K562 (cell line): ENCODE measurements at regions not wholly inside any gene's neighbourhood (a gene's known extent, or its start where the extent isn't known, plus 50 kb on each side); places are given as distances from the start of the nearest gene placed in this dataset.
A peak's percentile ranks its signal among the peaks of the same experiment; 100 is the strongest.

Experiments
- AFF4 ChIP-seq: sonication (generic); formaldehyde crosslinking; IDR thresholded peaks from 2 replicates; pipeline ENCODE4 v1.8.0; 2023; ENCODE audit warnings: mild to moderate bottlenecking, missing genetic modification reagents
- ESRRA ChIP-seq: fragments of 450-650 bp; IDR thresholded peaks from 2 replicates; pipeline ENCODE4 v1.6.1; 2014; ENCODE audit warnings: low read depth, mild to moderate bottlenecking, moderate library complexity, borderline replicate concordance
- HDAC3 ChIP-seq: fragments of 450-650 bp; IDR thresholded peaks from 2 replicates; pipeline ENCODE4 v1.6.1; 2018; ENCODE audit warnings: borderline replicate concordance, mild to moderate bottlenecking, moderate library complexity; ENCODE audit not compliant: partially characterized antibody
- MGA ChIP-seq: fragments of 450-650 bp; IDR thresholded peaks from 2 replicates; pipeline ENCODE4 v1.6.1; 2016; ENCODE audit warnings: mild to moderate bottlenecking, moderate library complexity
- MYBL2 ChIP-seq, 2 experiments: fragments of 450-650 bp in 1 of 2; sonication (generic) in 1 of 2; formaldehyde crosslinking in 1 of 2; IDR thresholded peaks; 2 replicates each; pipeline versions ENCODE4 v1.6.1 to v1.8.1; 2017 to 2022; ENCODE audit warnings: borderline replicate concordance in 1 of 2, inconsistent platforms in 1 of 2, low read depth in 1 of 2, mild to moderate bottlenecking in 1 of 2, missing genetic modification reagents in 1 of 2, moderate library complexity in 1 of 2
- MYNN ChIP-seq, 2 experiments: sonication (generic); formaldehyde crosslinking in 1 of 2; IDR thresholded peaks; 2 replicates each; pipeline versions ENCODE4 v1.5.0 to v1.6.1; 2016 to 2020; ENCODE audit warnings: antibody characterized with exemption in 1 of 2, missing genetic modification reagents in 1 of 2
- PHF8 ChIP-seq: fragments of 200-600 bp; sonication (generic); IDR thresholded peaks from 2 replicates; pipeline ENCODE4 v1.6.1; 2012; ENCODE audit warnings: mixed run types, mild to moderate bottlenecking, inconsistent platforms, low read length, moderate library complexity, borderline replicate concordance
- SIRT6 ChIP-seq: IDR thresholded peaks from one replicate; pipeline ENCODE4 v1.6.1; 2012; ENCODE audit warnings: low read depth, mild to moderate bottlenecking, control low read depth, inconsistent platforms, low read length, moderate library complexity
- ZNF551 ChIP-seq: fragments of 250-450 bp; sonication (Bioruptor Pico); IDR thresholded peaks from 2 replicates; pipeline ENCODE4 v1.5.0; 2021; ENCODE audit warnings: mild to moderate bottlenecking, moderate library complexity
- ZNF639 ChIP-seq, 2 experiments: fragments of 200-800 bp in 1 of 2; sonication (Bioruptor generic) in 1 of 2; sonication (generic) in 1 of 2; formaldehyde crosslinking in 1 of 2; IDR thresholded peaks in 1 of 2; conservative IDR thresholded peaks in 1 of 2; 2 replicates each; pipeline versions ENCODE4 v1.5.0 to v1.6.1; 2016 to 2020; ENCODE audit warnings: missing compliant biosample characterization in 1 of 2, missing genetic modification characterization in 1 of 2, missing genetic modification reagents in 1 of 2

GRCh38 chr1:121483961-121484424 lies 299.2 kb downstream of the SRGAP2C start (continued):
- TF ChIP-seq MGA: peak; percentile 86
- TF ChIP-seq ZNF551: no peak
- no peak for TF ChIP-seq AFF4
- TF ChIP-seq SIRT6: no peak
- no peak for TF ChIP-seq MYNN (IDR thresholded peaks at IDR 0.05)
- no peak for TF ChIP-seq MYNN (CRISPR knock-in tag; IDR thresholded peaks at IDR 0.05)
- TF ChIP-seq MYBL2 (IDR thresholded peaks at IDR 0.05; ENCODE audit: low read depth): no peak
- no peak for TF ChIP-seq MYBL2 (CRISPR knock-in tag; IDR thresholded peaks at IDR 0.05; ENCODE audit: borderline replicate concordance)
- TF ChIP-seq ZNF639 (CRISPR knock-in tag; conservative IDR thresholded peaks at IDR 0.05 in 1 of 2, IDR thresholded peaks at IDR 0.05 in 1 of 2): no peak
- TF ChIP-seq ESRRA: no peak
- TF ChIP-seq HDAC3: no peak
- no peak for TF ChIP-seq PHF8
